Kidney epithelial cell (primary cell): ENCODE measurements at regions not wholly inside any gene's neighbourhood (a gene's known extent, or its start where the extent isn't known, plus 50 kb on each side); places are given as distances from the start of the nearest gene placed in this dataset.

Source experiments
- DNase-seq: peaks from one replicate; pipeline ENCODE4 v3.0.0-alpha.2; 2010; ENCODE audit warnings: low read depth
- H3K27me3 ChIP-seq: 2 replicates; pipeline ENCODE4 v1.6.0; 2011; ENCODE audit warnings: low read length; ENCODE audit not compliant: control insufficient read depth, insufficient read depth
- H3K36me3 ChIP-seq: 2 replicates; pipeline ENCODE4 v1.5.1; 2011; ENCODE audit warnings: low read length; ENCODE audit not compliant: control insufficient read depth, insufficient read depth
- H3K4me3 ChIP-seq: 2 replicates; pipeline ENCODE4 v1.5.1; 2011; ENCODE audit warnings: low read depth, mild to moderate bottlenecking, control low read depth, low read length
- CTCF ChIP-seq: IDR thresholded peaks from 2 replicates; pipeline ENCODE4 v1.5.1; 2011; ENCODE audit warnings: mild to moderate bottlenecking, moderate library complexity, low read length, control low read depth, inconsistent platforms; ENCODE audit not compliant: insufficient read depth, poor library complexity, severe bottlenecking

- no peak overlapping the region for H3K4me3 ChIP-seq
- no peak for DNase-seq
- TF ChIP-seq CTCF, result no peak
- H3K27me3 ChIP-seq, result no peaks in the 10 kb centered on the region
- no peaks in the 10 kb centered on the region for H3K36me3 ChIP-seq
Observed at GRCh38 chr5:115022303-115022702, 147.4 kb downstream of the TRIM36 start.

- no peaks in the 10 kb centered on the region for H3K27me3 ChIP-seq
- DNase-seq, result no peak
- no peaks in the 10 kb centered on the region for H3K36me3 ChIP-seq
- H3K4me3 ChIP-seq, result no peak overlapping the region
- TF ChIP-seq CTCF, result no peak
Observed at GRCh38 chr5:115016646-115017045, 153.1 kb downstream of the TRIM36 start.

GRCh38 chr5:114999176-114999575 is 170.5 kb downstream of the TRIM36 start:
- H3K36me3 ChIP-seq, result no peaks in the 10 kb centered on the region
- no peaks in the 10 kb centered on the region for H3K27me3 ChIP-seq
- TF ChIP-seq CTCF, result no peak
- no peak for DNase-seq
- H3K4me3 ChIP-seq, result no peak overlapping the region

GRCh38 chr5:114989512-114989911 is 180.2 kb downstream of the TRIM36 start:
- Histone ChIP-seq H3K27me3 (no peaks in the 10 kb centered on the region), H3K4me3 (no peak overlapping the region), H3K36me3 (no peaks in the 10 kb centered on the region)
- no peak for DNase-seq
- no peak for TF ChIP-seq CTCF

GRCh38 chr5:114988096-114988495 is 181.6 kb downstream of the TRIM36 start:
- Histone ChIP-seq H3K27me3 (no peaks in the 10 kb centered on the region), H3K4me3 (no peak overlapping the region), H3K36me3 (no peaks in the 10 kb centered on the region)
- DNase-seq, result no peak
- TF ChIP-seq CTCF, result no peak

- no peak for TF ChIP-seq CTCF
- no peaks in the 10 kb centered on the region for H3K27me3 ChIP-seq
- no peaks in the 10 kb centered on the region for H3K36me3 ChIP-seq
- no peak for DNase-seq
- H3K4me3 ChIP-seq, result no peak overlapping the region
Observed at GRCh38 chr5:114984796-114985195, 184.9 kb downstream of the TRIM36 start.
